ENCODE measurements at regions not wholly inside any gene's neighbourhood (a gene's known extent, or its start where the extent isn't known, plus 50 kb on each side); places are given as distances from the start of the nearest gene placed in this dataset.

- Histone ChIP-seq H3F3A (replicated peaks; ENCODE audit: low read depth) (no peaks in the 10 kb centered on the region), H2AFZ (no peak overlapping the region), H3K4me1 (ENCODE audit: insufficient read depth) (no peaks in the 10 kb centered on the region), H3K27me3 (ENCODE audit: insufficient read depth) (no peaks in the 10 kb centered on the region), H3K4me2 (no peak overlapping the region), H3K4me3 (no peak overlapping the region), H3K36me3 (ENCODE audit: insufficient read depth) (no peaks in the 10 kb centered on the region; the same call in 1 of the 2 replicates), H3K9me2 (ENCODE audit: insufficient read depth) (no peaks in the 10 kb centered on the region), H4K20me1 (replicated peaks; ENCODE audit: insufficient read depth) (no peaks in the 10 kb centered on the region), H3K27ac (ENCODE audit: low read depth) (no peak overlapping the region), H3K79me2 (replicated peaks; ENCODE audit: insufficient read depth) (no peaks in the 10 kb centered on the region)
- TF ChIP-seq STAT1 (IDR thresholded peaks at IDR 0.05; ENCODE audit: unreplicated experiment) (no peak), EZH2 (IDR thresholded peaks at IDR 0.05; ENCODE audit: low read depth, unreplicated experiment) (no peak), ZNF331 (CRISPR knock-in tag; IDR thresholded peaks at IDR 0.05; ENCODE audit: low read depth) (no peak)
- H3K4me1 Mint-ChIP-seq: peaks cover 6% of the 10 kb centered on the region; the same call in 2 of the 3 replicates
- no peak for ATAC-seq
- H3K27ac Mint-ChIP-seq: no peak overlapping the region
- H3K36me3 Mint-ChIP-seq (ENCODE audit: low read depth): peaks cover 5% of the 10 kb centered on the region; the same call in 1 of the 3 replicates
- H3K4me3 Mint-ChIP-seq: no peak overlapping the region
- H3K9me3 Mint-ChIP-seq: peaks cover 8% of the 10 kb centered on the region
- peaks cover 3% of the 10 kb centered on the region for H3K27me3 Mint-ChIP-seq (ENCODE audit: insufficient read depth, low read depth, poor library complexity)
- DNase-seq (ENCODE audit: low spot score): no peak
Observed at GRCh38 chr2:206375956-206376355, 67.4 kb upstream of the ADAM23 start.

GRCh38 chr2:206378835-206379234, 64.5 kb upstream of the ADAM23 start:
- Histone ChIP-seq H3K79me2 (replicated peaks; ENCODE audit: insufficient read depth) (no peaks in the 10 kb centered on the region), H3K27ac (ENCODE audit: low read depth) (no peak overlapping the region), H3K4me2 (no peak overlapping the region), H3K36me3 (ENCODE audit: insufficient read depth) (no peaks in the 10 kb centered on the region), H3K4me1 (ENCODE audit: insufficient read depth) (no peaks in the 10 kb centered on the region), H4K20me1 (replicated peaks; ENCODE audit: insufficient read depth) (no peaks in the 10 kb centered on the region), H3K4me3 (no peak overlapping the region), H3F3A (replicated peaks; ENCODE audit: low read depth) (no peaks in the 10 kb centered on the region), H2AFZ (0 out of 2 replicates have a peak overlapping the region, but pooled peaks have one; percentile 2), H3K27me3 (ENCODE audit: insufficient read depth) (no peaks in the 10 kb centered on the region), H3K9me2 (ENCODE audit: insufficient read depth) (no peaks in the 10 kb centered on the region)
- Mint-ChIP-seq H3K9me3 (peaks cover 2% of the 10 kb centered on the region; the same call in 1 of the 3 replicates), H3K4me3 (no peak overlapping the region), H3K27me3 (ENCODE audit: insufficient read depth, low read depth, poor library complexity) (peaks cover 3% of the 10 kb centered on the region), H3K36me3 (ENCODE audit: low read depth) (0 out of 3 replicates have a peak, but pooled peaks cover 5% of the 10 kb centered on the region), H3K4me1 (peaks cover 6% of the 10 kb centered on the region; the same call in 2 of the 3 replicates), H3K27ac (no peak overlapping the region)
- ATAC-seq (0 out of 3 replicates have a peak, but pooled peaks have one; percentile 41), DNase-seq (ENCODE audit: low spot score) (no peak)
- no peak for TF ChIP-seq ZNF114 (CRISPR knock-in tag; IDR thresholded peaks at IDR 0.05)
- no peak for TF ChIP-seq STAT1 (IDR thresholded peaks at IDR 0.05; ENCODE audit: unreplicated experiment)
- TF ChIP-seq POLR2AphosphoS5 (IDR thresholded peaks at IDR 0.05; ENCODE audit: low read depth): no peak
- no peak for TF ChIP-seq ZNF331 (CRISPR knock-in tag; IDR thresholded peaks at IDR 0.05; ENCODE audit: low read depth)
- no peak for TF ChIP-seq ZNF462 (CRISPR knock-in tag; IDR thresholded peaks at IDR 0.05)
- no peak for TF ChIP-seq EZH2 (IDR thresholded peaks at IDR 0.05; ENCODE audit: low read depth, unreplicated experiment)
- no peak for TF ChIP-seq CREB1 (CRISPR knock-in tag; IDR thresholded peaks at IDR 0.05; ENCODE audit: low read depth)
- TF ChIP-seq REST (IDR thresholded peaks at IDR 0.05; ENCODE audit: unreplicated experiment): no peak
- TF ChIP-seq NANOG (IDR thresholded peaks at IDR 0.05; ENCODE audit: borderline replicate concordance): no peak
- TF ChIP-seq ETS1 (IDR thresholded peaks at IDR 0.05): no peak
- no peak for TF ChIP-seq EZH2phosphoT487 (IDR thresholded peaks at IDR 0.05; ENCODE audit: unreplicated experiment)

Data from GM23338 (cell line).